HG03460 (cell line): ENCODE measurements at regions not wholly inside any gene's neighbourhood (a gene's known extent, or its start where the extent isn't known, plus 50 kb on each side); places are given as distances from the start of the nearest gene placed in this dataset.
"Not testable (repeated sequence)": the region's sequence is repeated elsewhere in the genome, so short reads cannot be mapped to it uniquely, and the experiment has no call there.

Experiments used
- ATAC-seq: cut with Tn5 transposase; IDR thresholded peaks from one replicate; pipeline ENCODE4 v1.9.1; 2021; ENCODE audit not compliant: unreplicated experiment

DNA sequence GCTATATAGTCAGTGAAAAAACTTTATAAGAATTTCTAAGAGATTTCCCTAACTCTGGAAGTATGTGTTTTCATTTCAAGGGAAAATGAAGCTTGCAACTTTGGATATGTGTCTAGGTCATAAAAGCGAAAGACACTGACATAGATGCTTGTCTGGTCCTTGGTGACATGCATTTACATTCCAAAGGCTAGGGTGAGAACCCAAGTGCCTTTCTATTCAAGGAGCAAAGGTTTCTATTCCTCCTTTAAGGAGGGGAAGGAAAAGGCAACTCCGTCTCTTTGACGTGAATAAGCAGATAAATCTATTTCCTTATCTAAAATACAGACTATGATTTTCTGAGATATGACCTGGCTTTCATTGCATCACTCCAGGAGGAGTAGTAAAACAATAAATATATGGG, 261.1 kb downstream of the CDH7 start:
- no peak for ATAC-seq

DNA sequence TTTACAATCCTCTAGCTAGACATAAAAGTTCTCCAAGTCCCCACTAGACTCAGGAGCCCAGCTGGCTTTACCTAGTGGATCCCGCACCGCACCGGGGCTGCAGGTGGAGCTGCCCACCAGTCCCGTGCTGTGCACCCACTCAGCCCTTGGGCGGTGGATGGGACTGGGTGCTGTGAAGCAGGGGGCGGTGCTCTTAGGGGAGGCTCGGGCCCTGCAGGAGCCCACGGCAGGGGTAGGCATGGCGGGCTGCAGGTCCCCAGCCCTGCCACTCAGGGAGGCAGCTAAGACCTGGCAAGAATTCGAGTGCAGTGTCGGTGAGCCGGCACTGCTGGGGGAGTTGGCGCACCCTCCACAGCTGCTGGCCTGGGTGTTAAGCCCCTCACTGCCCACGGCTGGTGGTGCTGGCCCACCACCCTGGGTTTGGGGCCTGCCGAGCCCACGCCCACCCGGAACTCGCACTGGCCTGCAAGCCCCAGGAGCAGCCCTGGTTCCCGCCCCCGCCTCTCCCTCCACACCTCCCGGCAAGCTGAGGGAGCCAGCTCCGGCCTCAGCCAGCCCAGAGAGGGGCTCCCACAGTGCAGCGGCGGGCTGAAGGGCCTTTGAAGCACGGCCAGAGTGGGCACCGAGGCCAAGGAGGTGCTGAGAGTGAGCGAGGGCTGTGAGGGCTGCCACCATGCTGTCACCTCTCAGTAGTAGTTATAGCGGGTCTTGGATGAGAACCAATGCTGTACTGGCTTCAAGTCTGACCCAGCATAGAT, 255.2 kb downstream of the CDH7 start:
- ATAC-seq, result no peak

DNA sequence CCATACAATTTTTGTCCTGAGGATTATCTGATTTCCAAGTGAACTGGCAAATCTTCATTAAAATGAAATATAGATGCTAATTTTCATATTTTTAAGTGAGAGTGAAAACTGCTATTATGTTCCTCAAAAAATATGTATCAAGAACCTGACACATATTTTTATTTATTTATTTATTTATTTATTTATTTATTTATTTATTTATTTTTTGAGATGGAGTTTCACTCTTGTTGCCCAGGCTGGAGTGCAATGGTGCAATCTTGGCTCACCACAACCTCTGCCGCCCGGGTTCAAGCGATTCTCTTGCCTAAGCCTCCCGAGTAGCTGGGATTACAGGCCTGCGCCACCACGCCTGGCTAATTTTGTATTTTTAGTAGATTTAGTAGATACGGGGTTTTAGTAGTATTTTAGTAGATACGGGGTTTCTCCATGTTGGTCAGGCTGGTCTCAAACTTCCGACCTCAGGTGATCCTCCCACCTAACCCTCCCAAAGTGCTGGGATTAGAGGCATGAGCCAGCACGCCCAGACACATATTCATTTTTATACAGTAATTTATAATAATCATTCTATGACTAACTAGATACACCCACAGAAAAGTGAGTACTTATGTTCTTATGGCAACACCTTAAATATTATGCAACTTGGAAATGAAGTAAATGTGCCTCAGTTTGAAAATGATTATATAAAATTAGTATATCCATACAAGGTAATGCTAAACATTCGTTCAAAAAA, 248.3 kb downstream of the CDH7 start:
- ATAC-seq, result not testable (repeated sequence)

DNA sequence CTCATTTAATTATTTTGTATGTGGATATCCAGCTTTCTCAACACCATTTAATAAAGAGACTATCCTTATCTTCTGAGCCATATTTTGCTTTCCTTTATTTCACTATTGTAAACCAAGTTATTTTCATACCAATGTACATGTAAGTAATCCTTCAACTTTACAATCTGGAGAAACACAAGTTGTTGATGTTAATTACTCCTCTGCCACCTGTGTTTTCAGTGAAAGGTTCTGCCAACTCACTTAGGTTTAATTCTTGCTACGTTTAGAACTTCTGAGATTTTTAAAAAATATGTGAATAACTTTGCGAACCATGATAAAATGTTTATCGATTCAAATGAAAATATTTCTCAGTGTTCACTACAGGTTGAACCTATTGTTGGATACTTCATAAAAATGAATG, 244.4 kb downstream of the CDH7 start:
- ATAC-seq, result no peak

DNA sequence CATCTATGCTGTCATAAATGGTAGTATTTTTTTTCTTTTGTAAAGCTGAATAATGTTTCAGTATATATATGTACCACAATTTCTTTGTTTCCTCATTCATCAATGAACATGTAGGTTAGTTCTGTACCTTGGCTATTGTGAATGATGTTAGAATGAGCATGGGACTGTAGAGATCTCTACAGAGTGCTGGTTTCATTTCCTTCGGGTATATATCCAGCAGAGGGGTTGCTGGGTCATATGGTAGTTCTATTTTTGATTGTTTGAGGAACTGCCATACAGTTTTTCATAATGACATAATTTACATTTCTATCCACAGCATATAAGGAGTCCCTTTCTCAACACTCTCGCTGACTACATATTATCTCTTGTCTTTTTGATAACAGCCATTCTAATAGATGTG, 243.5 kb downstream of the CDH7 start:
- no peak for ATAC-seq

DNA sequence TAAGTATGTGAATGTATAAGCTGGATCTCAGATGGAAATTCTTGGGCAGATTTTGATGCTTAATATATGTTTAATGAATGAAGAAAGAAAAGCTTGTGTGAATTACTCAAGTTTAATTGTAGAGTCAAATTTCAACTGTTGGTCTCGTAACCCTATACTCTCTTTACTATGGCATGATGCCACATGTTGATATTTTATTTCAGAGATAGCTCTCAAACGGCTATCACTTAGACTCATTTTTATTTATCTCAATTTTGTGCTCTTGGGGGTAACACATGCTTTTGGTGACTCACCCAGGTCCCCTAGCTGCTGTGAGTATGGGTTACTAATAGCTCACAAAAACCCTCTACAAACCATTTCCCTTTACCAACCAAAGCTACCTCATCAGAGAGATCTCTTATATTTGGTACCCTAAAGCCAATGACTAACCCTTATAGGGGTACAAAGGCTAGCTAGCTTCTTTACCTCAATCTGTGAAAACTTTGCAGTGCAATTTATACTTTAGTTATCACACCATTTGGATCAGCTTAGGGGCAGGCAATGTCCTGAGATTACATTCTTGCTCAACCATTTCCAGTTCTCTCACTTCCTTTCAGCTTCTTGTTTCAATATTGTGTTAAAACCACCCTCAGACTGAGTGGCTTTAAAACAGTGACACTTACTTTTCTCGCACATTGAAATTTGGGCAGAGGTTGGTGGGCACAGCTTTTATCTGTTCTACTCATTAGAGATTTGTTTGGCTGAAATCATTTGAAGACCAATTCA, 240.3 kb downstream of the CDH7 start:
- ATAC-seq, result no peak

DNA sequence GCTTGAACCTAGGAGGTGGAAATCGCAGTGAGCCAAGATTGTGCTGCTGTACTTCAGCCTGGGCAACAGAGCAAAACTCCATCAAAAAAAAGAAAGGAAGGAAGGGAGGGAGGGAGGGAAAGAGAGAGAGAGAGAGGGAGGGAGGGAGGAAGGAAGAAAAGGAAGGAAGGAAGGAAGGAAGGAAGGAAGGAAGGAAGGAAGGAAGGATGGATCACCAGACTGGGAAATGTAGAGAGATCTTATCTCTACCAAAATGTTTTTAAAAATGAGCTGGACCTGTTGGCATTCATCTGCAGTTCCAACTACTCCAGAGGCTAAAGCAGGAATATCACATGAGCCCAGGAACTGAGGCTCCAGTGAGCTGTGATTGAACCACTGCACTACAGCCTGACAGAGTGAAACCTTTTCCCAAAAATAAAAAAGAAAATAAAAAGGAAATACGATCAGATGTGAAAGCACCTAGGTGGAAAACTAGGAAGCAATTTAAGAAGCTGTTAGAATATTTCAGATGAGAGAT, 239.4 kb downstream of the CDH7 start:
- ATAC-seq, result no peak

DNA sequence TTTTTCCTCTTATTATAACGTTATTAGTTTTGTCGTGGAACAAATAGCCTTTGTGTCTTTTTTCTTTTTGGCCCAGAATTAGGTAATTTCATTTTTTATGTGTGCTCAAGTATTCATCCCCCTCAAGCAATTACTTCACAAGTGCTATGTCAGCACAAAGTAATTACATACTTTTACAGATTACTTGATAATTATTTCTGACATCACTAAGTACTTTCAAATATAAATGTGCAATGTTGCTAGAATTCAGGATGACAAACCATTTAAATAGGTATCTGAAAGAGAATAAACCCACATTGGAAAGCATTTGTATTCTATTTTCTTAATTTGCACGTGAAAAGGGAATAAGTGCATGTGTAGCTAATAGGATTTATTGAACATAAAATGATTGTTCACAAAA, 238.2 kb downstream of the CDH7 start:
- no peak for ATAC-seq

DNA sequence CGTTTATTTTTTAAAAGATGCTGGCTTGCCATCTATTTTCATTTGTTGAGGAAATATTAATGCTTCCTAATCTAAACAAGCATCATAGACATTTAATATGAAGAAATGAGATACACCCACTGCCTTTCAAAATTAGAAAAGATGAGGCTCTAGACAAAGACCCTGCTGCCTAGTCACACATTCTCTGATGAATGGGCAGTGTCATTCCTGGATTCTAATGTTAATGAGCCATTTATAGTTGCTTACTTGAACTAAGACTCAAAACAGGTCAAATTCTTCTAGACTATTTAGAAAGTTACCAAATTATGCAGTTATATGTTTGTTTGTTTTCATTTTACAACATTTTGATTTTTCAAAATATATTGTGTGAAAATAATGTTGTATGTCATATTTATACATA, 237.6 kb downstream of the CDH7 start:
- no peak for ATAC-seq

DNA sequence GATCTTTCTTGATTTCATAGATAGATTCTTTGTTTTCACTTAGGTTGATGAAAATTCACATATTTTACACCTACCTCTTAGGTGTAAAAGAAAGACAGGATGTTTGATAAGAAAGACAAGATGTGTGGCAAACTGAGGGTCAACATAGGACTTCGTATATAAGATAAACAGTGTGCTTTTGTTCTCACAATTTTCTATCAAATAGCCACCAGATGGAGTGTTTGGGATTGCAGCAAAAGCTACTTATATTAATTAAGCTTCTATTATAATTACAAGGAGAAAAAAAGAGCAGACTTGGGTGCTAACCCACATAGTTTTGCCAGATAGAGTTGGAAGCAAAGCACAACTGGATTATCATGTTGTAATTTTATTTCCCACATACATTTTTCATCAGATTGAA, 232.9 kb downstream of the CDH7 start:
- ATAC-seq, result no peak

DNA sequence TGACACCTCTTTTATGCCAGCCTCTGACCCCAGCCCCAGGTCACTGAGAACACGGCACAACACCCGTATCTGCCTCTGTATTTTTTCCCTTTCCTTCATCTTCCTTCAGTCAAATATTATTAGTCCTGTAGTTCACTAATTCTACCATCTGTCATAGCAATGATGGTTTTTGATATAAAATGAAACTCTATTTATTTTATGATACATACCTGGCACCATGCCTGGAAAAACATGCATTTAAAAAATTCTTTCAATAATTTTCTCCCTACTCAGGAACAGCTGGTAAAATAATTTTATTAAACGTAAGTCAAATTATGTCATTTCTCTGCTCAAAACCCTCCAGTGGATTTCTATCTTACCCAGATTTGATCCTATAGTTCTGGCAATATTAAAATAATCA, 224.7 kb downstream of the CDH7 start:
- ATAC-seq, result no peak

DNA sequence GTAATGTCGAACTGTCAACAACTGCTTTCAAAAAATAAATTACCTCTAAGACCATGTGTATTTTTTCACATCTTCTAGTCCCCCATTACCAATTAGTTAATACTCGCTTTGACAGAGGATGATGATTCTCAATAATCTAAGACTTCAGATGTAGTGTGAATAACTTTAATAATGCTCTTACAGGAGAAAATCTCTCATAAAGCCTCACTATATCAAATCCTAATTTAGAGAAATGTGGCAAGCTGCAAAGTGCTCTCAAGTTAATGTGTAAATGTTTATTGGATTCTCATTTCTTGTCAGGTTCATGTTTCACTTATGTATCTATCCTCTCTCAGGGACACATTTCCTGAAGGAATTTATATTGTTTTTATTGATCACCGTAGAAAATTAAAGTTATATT, 223.9 kb downstream of the CDH7 start:
- ATAC-seq, result no peak

DNA sequence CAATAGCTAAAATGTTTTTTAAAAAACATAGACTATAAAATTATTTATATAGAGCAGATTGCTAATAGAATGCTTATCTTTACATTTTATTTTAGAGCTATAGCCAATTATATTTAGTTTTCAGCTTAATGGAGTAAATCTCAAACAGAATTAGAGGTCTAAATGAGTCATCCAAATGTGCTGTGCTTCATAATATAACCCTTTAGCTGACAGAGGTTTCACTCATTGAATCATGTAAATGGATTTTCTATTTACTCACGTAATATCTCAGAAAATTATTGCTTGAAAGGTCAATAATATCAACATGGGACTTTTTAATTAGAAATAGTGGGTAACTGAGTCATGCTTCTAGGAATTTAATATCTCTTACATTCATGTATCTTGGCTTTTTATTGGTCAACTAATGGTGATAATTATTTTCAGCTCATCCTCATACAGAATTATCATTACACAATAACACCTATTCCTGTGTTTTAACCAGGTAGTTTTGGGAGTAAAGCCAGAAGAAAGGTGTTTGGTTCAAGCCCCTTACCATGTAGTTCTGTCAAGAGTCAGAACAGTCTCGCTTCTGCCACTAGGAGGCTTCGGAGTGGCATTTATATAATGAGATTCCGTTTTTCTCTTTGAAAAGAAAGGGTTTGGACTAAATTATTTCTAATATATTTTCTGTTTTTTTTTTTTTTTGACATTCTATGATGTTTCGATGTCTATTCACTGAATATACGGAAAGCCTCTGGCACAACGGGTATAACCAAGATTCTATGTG, 217.6 kb downstream of the CDH7 start:
- ATAC-seq, result no peak

DNA sequence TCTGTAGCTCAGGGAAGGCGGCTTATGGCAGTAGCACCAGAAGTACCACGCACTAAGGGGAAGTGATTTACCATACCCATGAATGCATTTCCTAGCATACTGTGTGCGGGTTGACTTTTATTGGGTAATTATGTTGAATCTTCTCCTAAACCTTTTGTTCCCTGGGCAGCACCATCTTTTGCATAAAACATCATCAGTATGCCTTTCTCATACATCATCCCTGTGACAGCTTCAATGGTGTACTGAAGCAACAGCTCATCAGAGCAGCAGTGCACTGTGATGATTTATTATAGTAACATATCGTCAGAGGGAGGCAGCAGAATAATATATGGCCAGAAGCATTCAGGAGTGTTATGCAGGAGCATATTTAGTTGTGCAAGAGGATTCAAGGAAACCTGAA, 204.9 kb downstream of the CDH7 start:
- no peak for ATAC-seq

DNA sequence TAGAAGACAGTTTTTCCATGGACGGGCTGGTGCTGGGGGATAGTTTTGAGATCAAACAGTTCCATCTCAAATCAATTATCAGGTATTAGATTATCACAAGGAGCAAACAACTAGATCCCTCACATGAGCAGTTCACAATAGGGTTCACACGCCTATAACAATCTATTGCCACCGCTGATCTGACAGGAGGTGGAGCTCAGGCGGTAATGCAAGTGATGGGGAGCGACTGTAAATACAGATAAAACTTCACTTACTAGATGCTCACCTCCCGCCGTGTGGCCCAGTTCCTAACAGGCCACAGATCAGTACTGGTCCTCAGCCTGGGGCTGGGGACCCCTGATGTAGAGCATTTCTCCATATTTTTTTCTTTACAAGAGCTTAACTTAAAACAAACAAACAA, 203.6 kb downstream of the CDH7 start:
- no peak for ATAC-seq

DNA sequence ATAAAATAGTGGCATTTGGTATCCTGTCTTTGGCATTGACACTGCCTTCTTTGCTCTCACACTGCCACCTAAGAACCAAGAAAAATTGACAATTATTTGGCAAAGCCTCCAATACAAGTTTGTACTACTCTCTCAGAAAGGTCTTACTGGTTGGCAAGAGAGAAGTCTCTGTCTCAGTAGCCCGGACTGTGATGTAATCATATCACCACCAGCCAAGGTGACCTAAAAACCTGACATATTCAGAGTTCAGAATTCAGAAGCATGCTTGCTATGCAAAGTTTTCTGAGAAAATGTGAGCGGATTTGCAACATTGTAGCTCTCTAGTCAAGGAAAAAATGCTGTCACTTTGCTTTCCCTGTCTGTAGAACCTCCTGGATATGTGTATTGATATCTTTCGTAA, 196.0 kb downstream of the CDH7 start:
- no peak for ATAC-seq

DNA sequence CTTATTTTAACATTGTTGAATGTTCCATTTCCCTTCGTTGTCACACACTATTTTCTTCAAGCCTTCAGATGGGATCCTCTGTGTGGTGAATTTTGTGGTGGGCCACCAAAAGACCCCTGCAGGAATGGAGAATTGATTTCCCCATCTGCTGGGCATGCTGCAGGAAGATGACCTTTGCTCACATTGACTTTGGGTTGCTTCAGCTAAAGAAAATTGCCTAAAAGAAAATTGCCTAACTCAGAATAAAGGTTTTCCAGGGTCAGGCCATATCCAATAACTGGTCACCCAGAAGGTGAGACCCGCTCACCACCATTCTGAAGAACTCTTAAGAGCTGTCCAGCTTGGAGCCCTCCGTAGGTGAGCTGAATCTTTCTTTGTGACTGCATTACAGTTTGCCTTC, 192.5 kb downstream of the CDH7 start:
- no peak for ATAC-seq

DNA sequence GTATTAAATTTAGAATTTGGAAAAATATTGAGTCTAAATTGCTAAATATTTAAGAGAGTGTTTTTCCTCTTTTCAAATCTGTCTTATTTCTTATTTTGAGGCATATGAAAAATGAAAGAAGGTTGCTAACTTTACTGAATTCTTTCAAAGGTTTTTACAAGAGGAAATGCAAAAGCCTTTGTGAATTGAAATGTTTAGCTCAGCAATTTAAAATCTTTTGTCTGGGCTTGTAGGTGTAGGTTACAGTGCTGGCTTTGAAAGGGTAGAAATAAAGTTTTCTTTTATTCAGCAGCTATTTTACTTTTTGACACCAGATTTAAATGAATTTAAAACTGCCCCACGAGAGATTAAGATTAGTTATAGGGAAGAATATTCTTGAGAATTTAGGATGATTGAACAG, 192.0 kb downstream of the CDH7 start:
- no peak for ATAC-seq

DNA sequence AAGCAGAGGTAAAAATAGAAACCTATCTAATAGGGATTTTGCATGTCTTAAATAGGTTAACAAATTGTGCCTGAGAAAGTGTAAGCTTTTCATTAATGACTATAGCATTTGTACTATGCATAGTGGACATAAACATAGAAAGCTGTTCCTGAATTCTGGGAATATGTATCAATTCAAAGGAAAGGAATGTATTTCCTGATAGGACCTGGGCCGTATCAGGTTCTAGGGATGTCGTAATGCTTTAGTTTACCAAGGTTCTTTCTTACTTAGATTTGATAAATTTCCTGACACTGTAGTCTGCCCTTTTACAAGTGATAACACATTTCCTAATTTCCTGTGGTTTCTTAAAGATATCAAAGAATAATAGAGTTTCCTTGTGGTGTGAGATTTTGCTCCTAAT, 191.3 kb downstream of the CDH7 start:
- ATAC-seq, result no peak

DNA sequence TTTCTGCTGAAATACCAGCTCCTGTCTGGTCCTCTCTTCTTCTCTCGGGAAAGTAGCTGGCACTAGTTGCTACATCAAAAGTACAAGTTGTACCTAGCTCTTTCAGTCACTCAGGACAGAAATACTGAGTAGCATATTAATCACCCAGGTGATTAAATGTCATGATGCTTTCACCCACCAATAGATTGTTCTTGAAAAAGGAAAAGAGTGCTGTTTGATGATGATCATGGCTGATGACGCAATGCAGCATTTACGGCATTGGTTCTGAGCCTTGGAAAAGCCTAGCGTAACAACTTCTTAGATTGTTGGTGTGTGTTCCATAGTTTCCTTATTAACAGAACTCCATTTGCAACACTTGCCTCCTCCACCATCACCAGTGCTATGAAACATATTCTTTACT, 190.7 kb downstream of the CDH7 start:
- no peak for ATAC-seq
